A549 (cell line): ENCODE measurements at regions not wholly inside any gene's neighbourhood (a gene's known extent, or its start where the extent isn't known, plus 50 kb on each side); places are given as distances from the start of the nearest gene placed in this dataset.

Experiments used
- CBX2 ChIP-seq: fragments of 200-600 bp; sonication (generic); IDR thresholded peaks from 2 replicates; pipeline ENCODE4 v1.6.1; 2016; ENCODE audit warnings: low read depth, mild to moderate bottlenecking, borderline replicate concordance
- CHD2 ChIP-seq: fragments of 150-350 bp; IDR thresholded peaks from 2 replicates; pipeline ENCODE4 v1.6.1; 2014; ENCODE audit warnings: low read length; ENCODE audit not compliant: partially characterized antibody
- CHD4 ChIP-seq: fragments of 200-600 bp; sonication (generic); IDR thresholded peaks from 2 replicates; pipeline ENCODE4 v1.6.1; 2016; ENCODE audit warnings: antibody characterized with exemption, mild to moderate bottlenecking, borderline replicate concordance
- HDAC2 ChIP-seq: fragments of 200-600 bp; sonication (generic); IDR thresholded peaks from 2 replicates; pipeline ENCODE4 v1.6.1; 2016
- MAZ ChIP-seq: fragments of 150-350 bp; IDR thresholded peaks from 2 replicates; pipeline ENCODE4 v1.6.1; 2014; ENCODE audit warnings: antibody characterized with exemption, low read depth, low read length, borderline replicate concordance
- MYC ChIP-seq: IDR thresholded peaks from 2 replicates; pipeline ENCODE4 v1.6.1; 2012; ENCODE audit warnings: mild to moderate bottlenecking, inconsistent platforms, low read length, improper control_type of control experiment, borderline replicate concordance
- NFE2L2 ChIP-seq: fragments of 150-350 bp; conservative IDR thresholded peaks from 2 replicates; pipeline ENCODE4 v1.6.1; 2014; ENCODE audit warnings: low read length
- NPAS2 ChIP-seq: fragments of 250-450 bp; sonication (Bioruptor Pico); IDR thresholded peaks from 2 replicates; pipeline ENCODE4 v1.8.0; 2022; ENCODE audit warnings: mild to moderate bottlenecking, moderate library complexity, borderline replicate concordance
- NR3C1 ChIP-seq: fragments of >200 bp; sonication (Bioruptor Twin); formaldehyde crosslinking; IDR thresholded peaks from 3 replicates; pipeline ENCODE4 v1.6.1; 2017
- POLR2A ChIP-seq: IDR thresholded peaks from 2 replicates; pipeline ENCODE4 v1.6.1; 2012; ENCODE audit warnings: mild to moderate bottlenecking, low read length
- RCOR1 ChIP-seq: fragments of 150-350 bp; IDR thresholded peaks from 2 replicates; pipeline ENCODE4 v1.6.1; 2014; ENCODE audit warnings: antibody characterized with exemption, low read length, low read depth
- TF ChIP-seq, protein P1 (sequence below): fragments of >200 bp; sonication (Bioruptor Twin); formaldehyde crosslinking; IDR thresholded peaks from 3 replicates; pipeline ENCODE4 v1.5.1; 2016
- TF ChIP-seq, protein P2 (sequence below): fragments of 250-450 bp; sonication (Bioruptor Pico); IDR thresholded peaks from 2 replicates; pipeline ENCODE4 v1.5.0; 2021; ENCODE audit warnings: mild to moderate bottlenecking, moderate library complexity, borderline replicate concordance
- TF ChIP-seq, protein P3 (sequence below): fragments of >200 bp; sonication (Bioruptor Twin); formaldehyde crosslinking; IDR thresholded peaks from 3 replicates; pipeline ENCODE4 v1.6.1; 2016

DNA sequence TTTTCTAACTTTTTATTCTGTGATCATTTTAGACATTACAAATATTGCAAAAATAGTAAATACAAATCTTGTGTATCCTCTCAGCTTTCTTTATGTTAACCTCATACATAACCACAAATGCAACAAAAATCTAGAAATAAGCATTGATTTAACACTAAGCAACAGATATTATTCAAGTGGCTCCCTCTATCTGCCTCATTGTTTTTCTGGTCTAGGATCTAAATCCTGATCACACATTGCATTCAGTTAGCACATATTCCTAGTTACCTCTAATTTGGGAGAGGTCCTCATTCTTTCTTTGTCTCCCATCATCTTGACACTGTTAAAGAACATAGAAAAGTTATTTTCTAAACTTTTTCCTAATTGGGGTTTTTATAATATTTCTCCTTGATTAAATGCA is 1126.0 kb downstream of the ROBO2 start:
- TF ChIP-seq NR3C1 (no peak), CHD4 (no peak), POLR2A (no peak), NPAS2 (CRISPR knock-in tag) (no peak), MYC (no peak), HDAC2 (no peak), CHD2 (no peak), NFE2L2 (no peak), MAZ (no peak), CBX2 (no peak), RCOR1 (no peak)
- TF ChIP-seq, protein P1, sequence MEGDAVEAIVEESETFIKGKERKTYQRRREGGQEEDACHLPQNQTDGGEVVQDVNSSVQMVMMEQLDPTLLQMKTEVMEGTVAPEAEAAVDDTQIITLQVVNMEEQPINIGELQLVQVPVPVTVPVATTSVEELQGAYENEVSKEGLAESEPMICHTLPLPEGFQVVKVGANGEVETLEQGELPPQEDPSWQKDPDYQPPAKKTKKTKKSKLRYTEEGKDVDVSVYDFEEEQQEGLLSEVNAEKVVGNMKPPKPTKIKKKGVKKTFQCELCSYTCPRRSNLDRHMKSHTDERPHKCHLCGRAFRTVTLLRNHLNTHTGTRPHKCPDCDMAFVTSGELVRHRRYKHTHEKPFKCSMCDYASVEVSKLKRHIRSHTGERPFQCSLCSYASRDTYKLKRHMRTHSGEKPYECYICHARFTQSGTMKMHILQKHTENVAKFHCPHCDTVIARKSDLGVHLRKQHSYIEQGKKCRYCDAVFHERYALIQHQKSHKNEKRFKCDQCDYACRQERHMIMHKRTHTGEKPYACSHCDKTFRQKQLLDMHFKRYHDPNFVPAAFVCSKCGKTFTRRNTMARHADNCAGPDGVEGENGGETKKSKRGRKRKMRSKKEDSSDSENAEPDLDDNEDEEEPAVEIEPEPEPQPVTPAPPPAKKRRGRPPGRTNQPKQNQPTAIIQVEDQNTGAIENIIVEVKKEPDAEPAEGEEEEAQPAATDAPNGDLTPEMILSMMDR: no peak
- TF ChIP-seq, protein P2, sequence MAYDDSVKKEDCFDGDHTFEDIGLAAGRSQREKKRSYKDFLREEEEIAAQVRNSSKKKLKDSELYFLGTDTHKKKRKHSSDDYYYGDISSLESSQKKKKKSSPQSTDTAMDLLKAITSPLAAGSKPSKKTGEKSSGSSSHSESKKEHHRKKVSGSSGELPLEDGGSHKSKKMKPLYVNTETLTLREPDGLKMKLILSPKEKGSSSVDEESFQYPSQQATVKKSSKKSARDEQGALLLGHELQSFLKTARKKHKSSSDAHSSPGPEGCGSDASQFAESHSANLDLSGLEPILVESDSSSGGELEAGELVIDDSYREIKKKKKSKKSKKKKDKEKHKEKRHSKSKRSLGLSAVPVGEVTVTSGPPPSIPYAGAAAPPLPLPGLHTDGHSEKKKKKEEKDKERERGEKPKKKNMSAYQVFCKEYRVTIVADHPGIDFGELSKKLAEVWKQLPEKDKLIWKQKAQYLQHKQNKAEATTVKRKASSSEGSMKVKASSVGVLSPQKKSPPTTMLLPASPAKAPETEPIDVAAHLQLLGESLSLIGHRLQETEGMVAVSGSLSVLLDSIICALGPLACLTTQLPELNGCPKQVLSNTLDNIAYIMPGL (CRISPR knock-in tag): no peak
- TF ChIP-seq, protein P3, sequence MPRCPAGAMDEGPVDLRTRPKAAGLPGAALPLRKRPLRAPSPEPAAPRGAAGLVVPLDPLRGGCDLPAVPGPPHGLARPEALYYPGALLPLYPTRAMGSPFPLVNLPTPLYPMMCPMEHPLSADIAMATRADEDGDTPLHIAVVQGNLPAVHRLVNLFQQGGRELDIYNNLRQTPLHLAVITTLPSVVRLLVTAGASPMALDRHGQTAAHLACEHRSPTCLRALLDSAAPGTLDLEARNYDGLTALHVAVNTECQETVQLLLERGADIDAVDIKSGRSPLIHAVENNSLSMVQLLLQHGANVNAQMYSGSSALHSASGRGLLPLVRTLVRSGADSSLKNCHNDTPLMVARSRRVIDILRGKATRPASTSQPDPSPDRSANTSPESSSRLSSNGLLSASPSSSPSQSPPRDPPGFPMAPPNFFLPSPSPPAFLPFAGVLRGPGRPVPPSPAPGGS: no peak
